PC-3 (cell line): ENCODE measurements at regions not wholly inside any gene's neighbourhood (a gene's known extent, or its start where the extent isn't known, plus 50 kb on each side); places are given as distances from the start of the nearest gene placed in this dataset.

ENCODE experiments used
- CTCF ChIP-seq: fragments of 300-600 bp; sonication (generic); conservative IDR thresholded peaks from 2 replicates; pipeline ENCODE4 v1.5.1; 2017; ENCODE audit warnings: antibody characterized with exemption, low read depth, mild to moderate bottlenecking, low read length
- EZH2 ChIP-seq: fragments of 300-600 bp; sonication (generic); IDR thresholded peaks from one replicate; pipeline ENCODE4 v1.6.1; 2017; ENCODE audit warnings: antibody characterized with exemption, mild to moderate bottlenecking, low read length; ENCODE audit not compliant: unreplicated experiment
- EZH2phosphoT487 ChIP-seq: fragments of 300-600 bp; sonication (generic); IDR thresholded peaks from 2 replicates; pipeline ENCODE4 v1.6.1; 2018; ENCODE audit warnings: mild to moderate bottlenecking, antibody characterized with exemption, low read length, borderline replicate concordance

- TF ChIP-seq EZH2: no peak
- TF ChIP-seq CTCF: no peak
- TF ChIP-seq EZH2phosphoT487: no peak
Observed at GRCh38 chr10:117757086-117757720, 214.7 kb downstream of the EMX2 start.
